ENCODE measurements at regions not wholly inside any gene's neighbourhood (a gene's known extent, or its start where the extent isn't known, plus 50 kb on each side); places are given as distances from the start of the nearest gene placed in this dataset.

GRCh38 chr2:16025876-16026640 lies 85.7 kb downstream of the MYCN start:
- ChIA-PET CTCF (interaction anchor here (1.7 kb wide), 1 partner anchor 14 kb away, joined by 6 read pairs; no protein-coding TSS in a partner anchor), POLR2A (no interaction called here)
- Histone ChIP-seq H3K4me2 (no peak overlapping the region), H3K36me3 (replicated peaks in 1 of 2; ENCODE audit: control insufficient read depth in 1 of 2, insufficient read depth in 2 of 2, low read length in 1 of 2) (no peaks in the 10 kb centered on the region), H3K9me3 (no peaks in the 10 kb centered on the region), H3K4me1 (ENCODE audit: control insufficient read depth in 1 of 2, insufficient read depth in 2 of 2, low read depth in 1 of 2, low read length in 1 of 2) (no peaks in the 10 kb centered on the region), H2AFZ (ENCODE audit: low read depth) (no peak overlapping the region), H3K9ac (no peak overlapping the region), H3K27ac (ENCODE audit: low read depth in 2 of 2, low read length in 1 of 2) (no peak overlapping the region), H3K9me2 (no peaks in the 10 kb centered on the region), H4K20me1 (ENCODE audit: insufficient read depth) (no peaks in the 10 kb centered on the region), H3K79me2 (ENCODE audit: insufficient read depth) (no peaks in the 10 kb centered on the region), H3F3A (replicated peaks; ENCODE audit: insufficient read depth) (no peaks in the 10 kb centered on the region), H3K4me3 (ENCODE audit: low read depth in 2 of 2, low read length in 1 of 2) (no peak overlapping the region), H3K27me3 (ENCODE audit: insufficient read depth) (no peaks in the 10 kb centered on the region)
- TF ChIP-seq MEF2A (IDR thresholded peaks at IDR 0.05; ENCODE audit: borderline replicate concordance, low read depth) (no peak), CTCF (IDR thresholded peaks at IDR 0.05) (no peak), EP300 (IDR thresholded peaks at IDR 0.05; ENCODE audit: borderline replicate concordance in 1 of 2, low read depth in 1 of 2, low read length in 1 of 2) (no peak), GATA2 (CRISPR knock-in tag; IDR thresholded peaks at IDR 0.05) (no peak), YY1 (IDR thresholded peaks at IDR 0.05; ENCODE audit: low read depth) (no peak), RAD21 (IDR thresholded peaks at IDR 0.05; ENCODE audit: low read length) (no peak), JUND (IDR thresholded peaks at IDR 0.05) (no peak), ZBTB33 (IDR thresholded peaks at IDR 0.05; ENCODE audit: borderline replicate concordance, low read depth) (no peak), USF2 (IDR thresholded peaks at IDR 0.05; ENCODE audit: borderline replicate concordance, low read depth, low read length) (no peak), NRF1 (IDR thresholded peaks at IDR 0.05; ENCODE audit: low read depth, low read length) (no peak), PBX3 (IDR thresholded peaks at IDR 0.05) (no peak), POLR2AphosphoS5 (IDR thresholded peaks at IDR 0.05; ENCODE audit: low read depth, low read length) (no peak)
- 34% methylated on average over 17 of the region's 17 CpGs for WGBS (ENCODE audit: low lambda C conversion rate)
- DNase-seq: no peak
